NCI-H69 (cell line): ENCODE measurements at regions not wholly inside any gene's neighbourhood (a gene's known extent, or its start where the extent isn't known, plus 50 kb on each side); places are given as distances from the start of the nearest gene placed in this dataset.
"Not testable (repeated sequence)": the region's sequence is repeated elsewhere in the genome, so short reads cannot be mapped to it uniquely, and the experiment has no call there.

Experiments
- DNase-seq: peaks from one replicate; lab custom pipeline; 2025; lab: John Stamatoyannopoulos, UW

- DNase-seq, result peak; percentile 53
Measured at GRCh38 chr1:105608713-105609112, 1447.8 kb upstream of the PRMT6 start.

GRCh38 chr1:105626276-105626987 is 1430.0 kb upstream of the PRMT6 start:
- DNase-seq, result no peak

- not testable (repeated sequence) for DNase-seq
Measured at GRCh38 chr1:105631153-105631744, 1425.2 kb upstream of the PRMT6 start.

- DNase-seq, result peak; percentile 12
Measured at GRCh38 chr1:105632342-105633196, 1423.9 kb upstream of the PRMT6 start.

- DNase-seq, result no peak
Measured at GRCh38 chr1:105636052-105636451, 1420.4 kb upstream of the PRMT6 start.

- no peak for DNase-seq
Measured at GRCh38 chr1:105641407-105641806, 1415.1 kb upstream of the PRMT6 start.

- no peak for DNase-seq
Measured at GRCh38 chr1:105652109-105652508, 1404.4 kb upstream of the PRMT6 start.

GRCh38 chr1:105655032-105655431 is 1401.4 kb upstream of the PRMT6 start:
- DNase-seq, result no peak

- no peak for DNase-seq
Measured at GRCh38 chr1:105664495-105664894, 1392.0 kb upstream of the PRMT6 start.

GRCh38 chr1:105678334-105678733 is 1378.1 kb upstream of the PRMT6 start:
- DNase-seq, result no peak

- DNase-seq, result no peak
Measured at GRCh38 chr1:105684714-105685113, 1371.8 kb upstream of the PRMT6 start.

- DNase-seq, result no peak
Measured at GRCh38 chr1:105686026-105686425, 1370.4 kb upstream of the PRMT6 start.

GRCh38 chr1:105686874-105687690 is 1369.4 kb upstream of the PRMT6 start:
- no peak for DNase-seq

GRCh38 chr1:105700723-105701122 is 1355.8 kb upstream of the PRMT6 start:
- no peak for DNase-seq

GRCh38 chr1:105724286-105724685 is 1332.2 kb upstream of the PRMT6 start:
- DNase-seq, result no peak

GRCh38 chr1:105730701-105731100 is 1325.8 kb upstream of the PRMT6 start:
- peak; percentile 14 for DNase-seq

GRCh38 chr1:105736349-105736748 is 1320.1 kb upstream of the PRMT6 start:
- DNase-seq, result no peak

GRCh38 chr1:105779727-105780126 is 1276.7 kb upstream of the PRMT6 start:
- no peak for DNase-seq

GRCh38 chr1:105785021-105785420 is 1271.5 kb upstream of the PRMT6 start:
- DNase-seq, result no peak

GRCh38 chr1:105793536-105794146 is 1262.8 kb upstream of the PRMT6 start:
- DNase-seq, result peak; percentile 70

- DNase-seq, result no peak
Measured at GRCh38 chr1:105795741-105796140, 1260.7 kb upstream of the PRMT6 start.
